Right lobe of liver (tissue), 4 donors: ENCODE measurements at regions not wholly inside any gene's neighbourhood (a gene's known extent, or its start where the extent isn't known, plus 50 kb on each side); places are given as distances from the start of the nearest gene placed in this dataset.

Experiments used
- CTCF ChIP-seq, 4 donors: fragments of 200-600 bp in 3 of 4; fragments of 450-650 bp in 1 of 4; IDR thresholded peaks; one replicate each; pipeline versions ENCODE4 v1.5.1 to v1.8.0; 2016 to 2022; ENCODE audit warnings: antibody characterized with exemption in 4 of 4, mild to moderate bottlenecking in 2 of 4
- POLR2A ChIP-seq: fragments of 450-650 bp; IDR thresholded peaks from one replicate; pipeline ENCODE4 v1.6.1; 2017; ENCODE audit warnings: antibody characterized with exemption, mild to moderate bottlenecking
- donor health status: DM: no; HTN: no; CAD: no.
- donor health status: DM: no; HTN: no; CAD: no.
- donor health status: DM: no; HTN: yes; CAD: no.

DNA sequence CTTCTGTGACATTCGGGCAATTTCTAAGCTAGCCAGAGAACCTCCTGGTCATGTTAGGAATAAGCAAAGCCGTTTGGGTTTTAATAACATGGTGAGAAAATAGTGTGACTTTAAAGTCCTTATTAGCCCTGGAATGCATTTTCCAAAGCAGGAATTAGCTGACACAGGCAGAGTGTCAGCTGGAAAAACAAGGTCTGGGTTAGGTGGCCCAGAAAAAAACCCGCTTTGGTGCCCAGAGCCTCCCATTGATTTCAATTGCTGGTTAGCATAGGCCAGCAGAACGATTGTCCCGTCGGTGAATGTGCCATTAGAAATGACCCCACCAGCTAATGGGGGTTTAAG is 62.1 kb upstream of the CPEB4 start:
- TF ChIP-seq CTCF (IDR thresholded peaks at IDR 0.05) (no peak), POLR2A (no peak)
